ENCODE measurements at regions not wholly inside any gene's neighbourhood (a gene's known extent, or its start where the extent isn't known, plus 50 kb on each side); places are given as distances from the start of the nearest gene placed in this dataset.

DNA sequence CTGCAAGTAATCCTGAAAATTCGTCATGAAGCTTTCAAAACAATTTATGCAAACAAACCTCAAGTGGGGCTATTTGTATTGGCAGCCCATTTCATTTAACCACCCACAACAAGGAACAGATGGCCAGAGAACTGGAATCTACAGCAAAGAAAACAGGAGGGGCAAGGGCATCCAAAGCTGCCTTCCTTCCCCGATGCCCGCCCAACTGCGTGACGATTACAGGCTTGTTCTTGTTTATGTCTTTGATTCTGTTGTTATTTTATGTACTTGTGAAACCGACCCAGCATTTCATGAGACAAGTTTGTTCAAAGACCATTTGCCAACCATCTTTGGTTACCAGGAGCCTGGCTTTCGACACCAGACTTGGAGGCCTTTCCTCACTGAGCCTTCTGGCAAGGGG lies 59.1 kb upstream of the IRX6 start:
- in situ Hi-C loops (cut with HindIII; ENCODE audit: low pct_ligation_motif_present, low sequenced_read_pairs), result no loop called here
- no peaks in the 10 kb centered on the region for H3K27me3 ChIP-seq (replicated peaks)
- no peak overlapping the region for H3K27ac ChIP-seq
- no peak for TF ChIP-seq CTCF (IDR thresholded peaks at IDR 0.05; ENCODE audit: low read depth, low read length, missing control alignments)
- H3K36me3 ChIP-seq (replicated peaks), result no peaks in the 10 kb centered on the region
- no peak for DNase-seq
- H3K4me3 ChIP-seq (ENCODE audit: low read depth, low read length), result no peak overlapping the region

DNA sequence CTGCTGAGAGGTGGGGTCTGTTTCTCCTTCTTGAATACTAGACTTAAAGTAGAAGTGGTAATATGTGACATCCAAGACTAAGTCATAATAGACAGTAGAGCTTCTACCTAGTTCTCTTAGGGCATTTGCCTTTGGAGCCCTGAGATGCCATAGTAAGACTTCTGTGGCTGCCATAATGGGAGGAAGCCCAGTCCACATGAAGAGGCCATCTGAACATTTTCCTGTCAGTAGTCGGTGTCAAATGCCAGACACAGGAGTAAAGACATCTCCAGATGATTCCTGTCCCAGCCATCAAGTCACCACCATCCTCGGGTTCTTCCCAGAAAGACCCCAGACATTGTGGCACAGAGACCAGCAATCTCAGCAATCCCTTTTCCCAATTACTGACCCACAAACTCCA lies 58.1 kb upstream of the IRX6 start:
- Histone ChIP-seq H3K36me3 (replicated peaks) (no peaks in the 10 kb centered on the region), H3K4me3 (ENCODE audit: low read depth, low read length) (no peak overlapping the region), H3K27ac (no peak overlapping the region), H3K27me3 (replicated peaks) (no peaks in the 10 kb centered on the region)
- TF ChIP-seq CTCF (IDR thresholded peaks at IDR 0.05; ENCODE audit: low read depth, low read length, missing control alignments), result no peak
- DNase-seq, result no peak
- in situ Hi-C loops (cut with HindIII; ENCODE audit: low pct_ligation_motif_present, low sequenced_read_pairs), result no loop called here

- no peak for DNase-seq
- in situ Hi-C loops (cut with HindIII; ENCODE audit: low pct_ligation_motif_present, low sequenced_read_pairs), result no loop called here
- Histone ChIP-seq H3K4me3 (ENCODE audit: low read depth, low read length) (no peak overlapping the region), H3K27me3 (replicated peaks) (no peaks in the 10 kb centered on the region), H3K27ac (no peak overlapping the region), H3K36me3 (replicated peaks) (no peaks in the 10 kb centered on the region)
- no peak for TF ChIP-seq CTCF (IDR thresholded peaks at IDR 0.05; ENCODE audit: low read depth, low read length, missing control alignments)
Observed at GRCh38 chr16:55271945-55272513, 52.0 kb upstream of the IRX6 start.

GRCh38 chr16:55272744-55273143 lies 51.3 kb upstream of the IRX6 start:
- no peak for TF ChIP-seq CTCF (IDR thresholded peaks at IDR 0.05; ENCODE audit: low read depth, low read length, missing control alignments)
- no peaks in the 10 kb centered on the region for H3K36me3 ChIP-seq (replicated peaks)
- no peaks in the 10 kb centered on the region for H3K27me3 ChIP-seq (replicated peaks)
- in situ Hi-C loops (cut with HindIII; ENCODE audit: low pct_ligation_motif_present, low sequenced_read_pairs), result no loop called here
- H3K4me3 ChIP-seq (ENCODE audit: low read depth, low read length), result no peak overlapping the region
- no peak for DNase-seq
- H3K27ac ChIP-seq, result no peak overlapping the region

- no peak for TF ChIP-seq CTCF (IDR thresholded peaks at IDR 0.05; ENCODE audit: low read depth, low read length, missing control alignments)
- in situ Hi-C loops (cut with HindIII; ENCODE audit: low pct_ligation_motif_present, low sequenced_read_pairs), result no loop called here
Observed at GRCh38 chr16:55273356-55273755, 50.6 kb upstream of the IRX6 start.

DNA sequence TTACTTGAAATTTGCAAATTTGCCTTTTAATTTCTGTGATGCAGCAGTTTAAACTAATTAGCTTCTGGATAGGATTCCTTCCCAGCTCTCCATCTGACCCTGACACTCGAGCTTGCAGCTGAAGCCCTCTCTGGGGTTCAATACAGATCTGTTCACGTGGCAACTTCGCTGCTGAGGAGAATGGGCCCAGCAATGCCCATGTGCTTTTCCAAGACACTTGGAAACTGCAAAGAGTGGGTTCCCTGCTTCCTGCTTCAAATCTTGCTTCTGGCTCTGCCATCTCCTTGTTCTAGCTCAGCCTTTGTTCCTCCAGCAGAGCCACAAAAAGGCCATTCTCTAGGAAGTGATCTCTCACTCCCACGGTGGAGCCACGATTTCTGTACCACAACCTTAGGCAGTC lies 50.0 kb upstream of the IRX6 start:
- Histone ChIP-seq H3K36me3 (replicated peaks) (no peaks in the 10 kb centered on the region), H3K27me3 (replicated peaks) (no peaks in the 10 kb centered on the region), H3K4me3 (ENCODE audit: low read depth, low read length) (no peak overlapping the region), H3K27ac (no peak overlapping the region)
- in situ Hi-C loops (cut with HindIII; ENCODE audit: low pct_ligation_motif_present, low sequenced_read_pairs), result no loop called here
- TF ChIP-seq CTCF (IDR thresholded peaks at IDR 0.05; ENCODE audit: low read depth, low read length, missing control alignments), result no peak
- DNase-seq, result no peak

More at GRCh38 chr16:55273356-55273755, 50.6 kb upstream of the IRX6 start:
- H3K27me3 ChIP-seq (replicated peaks), result no peaks in the 10 kb centered on the region
- no peak overlapping the region for H3K4me3 ChIP-seq (ENCODE audit: low read depth, low read length)
- DNase-seq, result no peak
- no peak overlapping the region for H3K27ac ChIP-seq
- no peaks in the 10 kb centered on the region for H3K36me3 ChIP-seq (replicated peaks)

Data from brain microvascular endothelial cell (primary cell).